ENCODE measurements at regions not wholly inside any gene's neighbourhood (a gene's known extent, or its start where the extent isn't known, plus 50 kb on each side); places are given as distances from the start of the nearest gene placed in this dataset.

- H3K4me3 ChIP-seq (ENCODE audit: low read length), result no peak overlapping the region
- no peak for TF ChIP-seq ZNF274 (IDR thresholded peaks at IDR 0.05; ENCODE audit: low read depth, low read length)
Observed at GRCh38 chr19:30089086-30089665, 147.1 kb downstream of the URI1 start.

GRCh38 chr19:30090476-30090875 lies 148.4 kb downstream of the URI1 start:
- no peak overlapping the region for H3K4me3 ChIP-seq (ENCODE audit: low read length)
- no peak for TF ChIP-seq ZNF274 (IDR thresholded peaks at IDR 0.05; ENCODE audit: low read depth, low read length)

- no peak for TF ChIP-seq ZNF274 (IDR thresholded peaks at IDR 0.05; ENCODE audit: low read depth, low read length)
- no peak overlapping the region for H3K4me3 ChIP-seq (ENCODE audit: low read length)
Observed at GRCh38 chr19:30090963-30091362, 148.9 kb downstream of the URI1 start.

- H3K4me3 ChIP-seq (ENCODE audit: low read length), result no peak overlapping the region
- no peak for TF ChIP-seq ZNF274 (IDR thresholded peaks at IDR 0.05; ENCODE audit: low read depth, low read length)
Observed at GRCh38 chr19:30091456-30091855, 149.4 kb downstream of the URI1 start.

GRCh38 chr19:30091856-30092255 lies 149.8 kb downstream of the URI1 start:
- H3K4me3 ChIP-seq (ENCODE audit: low read length), result no peak overlapping the region

GRCh38 chr19:30092721-30093569 lies 150.9 kb downstream of the URI1 start:
- no peak overlapping the region for H3K4me3 ChIP-seq (ENCODE audit: low read length)
- no peak for TF ChIP-seq ZNF274 (IDR thresholded peaks at IDR 0.05; ENCODE audit: low read depth, low read length)

More at GRCh38 chr19:30091856-30092255, 149.8 kb downstream of the URI1 start:
- no peak for TF ChIP-seq ZNF274 (IDR thresholded peaks at IDR 0.05; ENCODE audit: low read depth, low read length)

- no peak for TF ChIP-seq ZNF274 (IDR thresholded peaks at IDR 0.05; ENCODE audit: low read depth, low read length)
- H3K4me3 ChIP-seq (ENCODE audit: low read length), result no peak overlapping the region
Observed at GRCh38 chr19:30093966-30094755, 152.1 kb downstream of the URI1 start.

- H3K4me3 ChIP-seq (ENCODE audit: low read length), result no peak overlapping the region
- no peak for TF ChIP-seq ZNF274 (IDR thresholded peaks at IDR 0.05; ENCODE audit: low read depth, low read length)
Observed at GRCh38 chr19:30094756-30095140, 152.7 kb downstream of the URI1 start.

GRCh38 chr19:30095171-30095570 lies 153.1 kb downstream of the URI1 start:
- H3K4me3 ChIP-seq (ENCODE audit: low read length), result no peak overlapping the region
- TF ChIP-seq ZNF274 (IDR thresholded peaks at IDR 0.05; ENCODE audit: low read depth, low read length), result no peak

GRCh38 chr19:30096596-30097370 lies 154.7 kb downstream of the URI1 start:
- H3K4me3 ChIP-seq (ENCODE audit: low read length), result no peak overlapping the region
- TF ChIP-seq ZNF274 (IDR thresholded peaks at IDR 0.05; ENCODE audit: low read depth, low read length), result no peak

GRCh38 chr19:30097746-30098280 lies 155.8 kb downstream of the URI1 start:
- no peak for TF ChIP-seq ZNF274 (IDR thresholded peaks at IDR 0.05; ENCODE audit: low read depth, low read length)
- no peak overlapping the region for H3K4me3 ChIP-seq (ENCODE audit: low read length)

GRCh38 chr19:30102239-30102638 lies 160.2 kb downstream of the URI1 start:
- no peak overlapping the region for H3K4me3 ChIP-seq (ENCODE audit: low read length)
- TF ChIP-seq ZNF274 (IDR thresholded peaks at IDR 0.05; ENCODE audit: low read depth, low read length), result no peak

GRCh38 chr19:30102666-30103065 lies 160.6 kb downstream of the URI1 start:
- TF ChIP-seq ZNF274 (IDR thresholded peaks at IDR 0.05; ENCODE audit: low read depth, low read length), result no peak

GRCh38 chr19:30103981-30104380 lies 161.9 kb downstream of the URI1 start:
- no peak for TF ChIP-seq ZNF274 (IDR thresholded peaks at IDR 0.05; ENCODE audit: low read depth, low read length)
- no peak overlapping the region for H3K4me3 ChIP-seq (ENCODE audit: low read length)

More at GRCh38 chr19:30102666-30103065, 160.6 kb downstream of the URI1 start:
- H3K4me3 ChIP-seq (ENCODE audit: low read length), result no peak overlapping the region
